ENCODE measurements at regions not wholly inside any gene's neighbourhood (a gene's known extent, or its start where the extent isn't known, plus 50 kb on each side); places are given as distances from the start of the nearest gene placed in this dataset.

GRCh38 chr13:87903553-87903952 lies 232.4 kb downstream of the SLITRK5 start:
- Histone ChIP-seq H3K4me1 (replicated peaks in 1 of 2; ENCODE audit: control insufficient read depth in 2 of 2, insufficient read depth in 2 of 2, low read length in 2 of 2) (no peaks in the 10 kb centered on the region), H3K9me1 (ENCODE audit: control insufficient read depth, insufficient read depth, low read length) (no peaks in the 10 kb centered on the region), H3K36me3 (ENCODE audit: control insufficient read depth, insufficient read depth, low read length) (no peaks in the 10 kb centered on the region), H3K79me2 (ENCODE audit: control insufficient read depth, insufficient read depth, low read length) (no peaks in the 10 kb centered on the region), H4K20me1 (replicated peaks; ENCODE audit: control insufficient read depth, insufficient read depth, low read length) (no peaks in the 10 kb centered on the region), H3K4me3 (no peak overlapping the region), H3K4me2 (ENCODE audit: insufficient read depth, low read length) (no peak overlapping the region), H2AFZ (ENCODE audit: low read depth, low read length) (no peak overlapping the region), H3K27ac (ENCODE audit: extremely low read depth, low read depth, low read length) (no peak overlapping the region), H3K27me3 (ENCODE audit: control insufficient read depth in 2 of 2, insufficient read depth in 2 of 2, low read length in 2 of 2) (no peaks in the 10 kb centered on the region), H3K9me3 (replicated peaks; ENCODE audit: control insufficient read depth, insufficient read depth, low read depth, low read length) (no peaks in the 10 kb centered on the region), H3K9ac (ENCODE audit: insufficient read depth in 1 of 2, low read depth in 2 of 2, low read length in 2 of 2) (no peak overlapping the region)
- in situ Hi-C loops (cut with MboI) = no loop called here
- no peak for DNase-seq (ENCODE audit: extremely low read depth in 1 of 4, low spot score in 3 of 4)
- ChIA-PET POLR2A (no interaction called here), CTCF (ENCODE audit: low intra/inter-chr PET ratio) (no interaction called here)
- ATAC-seq = no peak
- TF ChIP-seq IRF2 (CRISPR knock-in tag; IDR thresholded peaks at IDR 0.05) (no peak), NR4A1 (CRISPR knock-in tag; IDR thresholded peaks at IDR 0.05) (no peak), NR4A1 (tag; IDR thresholded peaks at IDR 0.05) (no peak), HINFP (tag; conservative IDR thresholded peaks at IDR 0.05; ENCODE audit: low read depth) (no peak), ZKSCAN8 (CRISPR knock-in tag; IDR thresholded peaks at IDR 0.05) (no peak), PURB (CRISPR knock-in tag; IDR thresholded peaks at IDR 0.05; ENCODE audit: low read depth) (no peak)
- TF ChIP-seq, protein P1, sequence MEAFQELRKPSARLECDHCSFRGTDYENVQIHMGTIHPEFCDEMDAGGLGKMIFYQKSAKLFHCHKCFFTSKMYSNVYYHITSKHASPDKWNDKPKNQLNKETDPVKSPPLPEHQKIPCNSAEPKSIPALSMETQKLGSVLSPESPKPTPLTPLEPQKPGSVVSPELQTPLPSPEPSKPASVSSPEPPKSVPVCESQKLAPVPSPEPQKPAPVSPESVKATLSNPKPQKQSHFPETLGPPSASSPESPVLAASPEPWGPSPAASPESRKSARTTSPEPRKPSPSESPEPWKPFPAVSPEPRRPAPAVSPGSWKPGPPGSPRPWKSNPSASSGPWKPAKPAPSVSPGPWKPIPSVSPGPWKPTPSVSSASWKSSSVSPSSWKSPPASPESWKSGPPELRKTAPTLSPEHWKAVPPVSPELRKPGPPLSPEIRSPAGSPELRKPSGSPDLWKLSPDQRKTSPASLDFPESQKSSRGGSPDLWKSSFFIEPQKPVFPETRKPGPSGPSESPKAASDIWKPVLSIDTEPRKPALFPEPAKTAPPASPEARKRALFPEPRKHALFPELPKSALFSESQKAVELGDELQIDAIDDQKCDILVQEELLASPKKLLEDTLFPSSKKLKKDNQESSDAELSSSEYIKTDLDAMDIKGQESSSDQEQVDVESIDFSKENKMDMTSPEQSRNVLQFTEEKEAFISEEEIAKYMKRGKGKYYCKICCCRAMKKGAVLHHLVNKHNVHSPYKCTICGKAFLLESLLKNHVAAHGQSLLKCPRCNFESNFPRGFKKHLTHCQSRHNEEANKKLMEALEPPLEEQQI (IDR thresholded peaks at IDR 0.05) = no peak
- FAIRE-seq = no peak
- BruUV-seq (replicated peaks) = no TSS peak
- intact Hi-C loops (cut with micrococcal nuclease) = no loop called here

Measured in K562 (cell line).